ENCODE measurements at regions not wholly inside any gene's neighbourhood (a gene's known extent, or its start where the extent isn't known, plus 50 kb on each side); places are given as distances from the start of the nearest gene placed in this dataset.

DNA sequence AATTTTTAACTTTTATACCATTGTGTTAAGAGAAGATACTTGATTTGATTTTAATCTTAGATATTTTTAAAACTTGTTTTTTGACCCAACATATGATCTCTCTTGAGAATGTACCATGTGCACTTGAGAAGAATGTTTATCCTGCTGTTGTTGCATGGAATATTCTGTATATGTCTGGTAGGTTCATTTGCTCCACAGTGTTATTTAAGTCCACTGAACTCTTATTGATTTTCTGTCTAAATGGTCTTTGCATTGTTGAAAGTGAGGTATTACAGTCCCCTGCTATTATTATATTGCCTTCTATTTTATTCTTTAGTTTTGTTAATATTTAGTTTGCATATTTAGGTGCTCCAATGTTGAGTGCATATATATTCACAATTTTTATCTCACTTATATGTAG is 397.3 kb upstream of the CCDC179 start:
- no peak for DNase-seq

DNA sequence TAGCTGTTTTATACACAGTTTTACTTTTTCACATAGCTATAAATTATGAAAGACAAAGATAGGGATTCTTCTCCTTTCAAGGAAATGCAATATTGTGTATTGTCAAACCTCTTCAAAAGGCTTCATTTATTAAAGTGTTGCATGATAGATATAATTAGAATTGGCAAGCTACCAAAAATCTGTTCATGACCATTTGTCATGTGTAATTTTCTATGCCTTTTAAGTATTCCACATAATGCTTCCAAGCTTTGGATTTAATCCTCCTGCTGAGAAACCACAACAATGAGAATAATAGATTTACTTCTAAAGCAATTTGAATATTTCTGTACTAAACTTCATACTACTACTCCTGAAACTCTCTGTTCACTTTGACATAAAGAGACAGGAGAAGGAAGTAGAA is 403.2 kb upstream of the CCDC179 start:
- no peak for DNase-seq

DNA sequence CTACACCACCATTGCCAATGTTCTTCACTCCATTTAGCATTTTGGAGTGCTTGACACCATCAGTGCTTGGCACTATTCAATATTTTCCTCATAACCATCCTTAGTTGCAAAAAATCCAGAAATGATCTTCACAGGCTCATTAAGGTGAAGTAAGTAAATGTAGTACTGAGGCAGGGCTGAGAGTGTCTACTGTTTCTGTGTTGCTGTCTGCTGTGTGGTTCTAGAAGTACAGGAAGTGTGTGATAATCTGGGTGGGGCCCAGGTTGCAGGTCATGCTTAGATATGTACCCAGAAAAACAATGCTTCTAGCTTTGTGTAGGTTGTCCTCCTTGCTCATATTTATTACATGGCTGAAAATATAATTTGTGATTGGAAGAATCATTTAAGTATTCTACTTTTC is 411.8 kb upstream of the CCDC179 start:
- peak; percentile 4 for DNase-seq

DNA sequence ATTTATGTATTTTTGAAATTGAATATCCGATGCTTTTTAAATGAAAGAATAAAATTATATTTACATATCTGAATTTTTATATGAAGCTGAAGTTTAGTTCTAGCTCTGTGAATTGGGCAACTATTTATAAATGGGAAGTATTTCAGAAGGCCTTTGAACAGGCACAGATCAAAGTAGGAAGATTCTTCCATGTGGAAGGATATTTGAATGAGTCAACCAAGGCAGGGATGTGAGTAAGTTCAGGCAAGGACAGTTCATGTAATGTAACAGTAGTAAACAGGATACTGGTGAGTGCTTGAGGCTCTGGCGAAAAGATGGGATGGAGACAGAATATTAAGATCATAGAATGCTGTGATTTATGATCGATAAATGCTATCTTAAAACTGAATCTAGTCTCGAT is 417.8 kb upstream of the CCDC179 start:
- DNase-seq, result no peak

DNA sequence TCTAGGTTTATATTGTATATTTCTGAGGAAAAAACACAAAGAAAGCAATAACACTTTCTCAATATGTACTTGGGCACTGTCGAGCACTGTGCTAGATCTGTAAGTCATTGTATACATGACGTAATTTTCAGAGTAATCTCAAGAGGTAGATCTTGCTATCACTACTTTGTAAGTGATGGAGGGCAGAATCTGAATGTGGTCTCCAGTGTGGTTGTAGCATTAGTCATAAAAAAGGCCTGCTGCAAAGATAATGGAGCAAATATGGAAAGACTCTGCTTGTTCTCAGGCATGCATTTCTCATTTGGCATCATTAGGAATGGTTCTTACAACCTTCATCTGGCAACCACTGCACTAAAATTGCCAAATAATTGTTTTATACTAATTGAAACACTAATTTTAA is 419.8 kb upstream of the CCDC179 start:
- DNase-seq, result no peak

DNA sequence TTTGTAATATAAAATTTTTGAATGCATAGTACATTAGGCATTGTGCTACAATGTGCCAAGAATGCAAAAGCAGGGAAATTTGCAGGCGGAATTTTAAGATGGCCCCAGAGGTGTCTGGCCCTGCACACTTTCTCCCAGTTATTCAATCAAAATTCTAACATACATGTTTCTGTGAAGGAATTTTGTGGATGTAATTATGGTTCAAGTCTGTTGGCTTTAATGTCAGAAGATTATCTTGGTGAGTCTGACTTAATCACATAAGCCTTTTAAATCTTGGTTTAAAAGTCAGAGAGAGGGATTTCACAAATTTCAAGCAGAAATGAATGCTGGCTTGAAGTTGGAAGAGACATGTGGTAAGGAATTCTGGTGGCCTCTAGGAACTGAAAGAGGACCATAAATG is 423.4 kb upstream of the CCDC179 start:
- no peak for DNase-seq

DNA sequence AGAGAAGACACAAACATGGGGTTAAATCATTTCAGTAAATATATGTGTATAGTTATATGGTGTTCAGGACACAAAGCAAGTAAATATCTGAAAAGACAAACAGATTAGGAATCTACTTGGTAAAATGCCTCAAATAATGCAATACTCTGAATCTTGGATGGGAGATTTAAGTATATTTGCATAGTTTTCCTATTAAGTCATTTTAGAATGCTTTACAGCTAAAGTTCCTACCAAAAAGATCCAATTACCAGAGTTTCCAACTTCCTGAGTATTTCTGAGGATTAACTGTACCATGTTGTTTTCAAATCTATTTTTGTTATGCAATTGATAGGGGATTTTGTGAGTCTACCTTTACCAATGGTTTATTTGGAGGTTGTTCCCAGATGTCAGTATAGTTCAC is 424.4 kb upstream of the CCDC179 start:
- no peak for DNase-seq

DNA sequence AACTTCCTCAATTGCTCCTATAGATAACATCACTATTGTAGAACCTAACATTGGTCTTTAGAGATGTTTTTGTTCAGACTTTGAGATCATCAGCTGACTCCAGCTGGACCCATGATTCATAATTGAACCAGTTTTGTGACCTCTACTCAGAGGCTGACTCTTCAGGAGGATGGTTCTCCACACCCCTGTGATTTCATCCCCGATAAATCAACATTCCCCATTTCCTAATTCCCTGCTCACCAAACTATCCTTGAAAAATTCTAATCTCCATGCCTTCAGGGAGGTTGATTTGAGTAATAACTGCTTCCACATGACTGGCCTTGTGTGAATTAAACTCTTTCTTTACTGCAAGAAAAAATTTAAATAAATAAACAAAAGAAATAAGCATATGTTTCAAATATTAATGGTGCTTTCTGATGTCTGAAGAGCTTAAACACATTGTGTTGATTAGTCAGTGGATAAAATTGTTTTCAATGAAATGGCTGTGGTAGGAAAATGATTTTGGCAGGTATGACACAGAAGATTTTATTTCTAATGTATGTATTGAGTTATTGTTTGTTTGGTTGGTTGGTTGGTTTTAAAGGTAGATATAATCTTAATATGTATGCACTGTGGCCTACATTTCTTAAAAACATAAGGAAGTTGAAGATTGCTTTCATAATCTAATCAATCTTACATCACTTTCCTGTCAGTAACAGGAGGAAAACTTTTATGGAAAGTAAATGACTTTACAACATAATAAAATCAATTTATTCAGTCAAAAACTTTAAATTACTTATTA is 427.9 kb upstream of the CCDC179 start:
- no peak for DNase-seq

DNA sequence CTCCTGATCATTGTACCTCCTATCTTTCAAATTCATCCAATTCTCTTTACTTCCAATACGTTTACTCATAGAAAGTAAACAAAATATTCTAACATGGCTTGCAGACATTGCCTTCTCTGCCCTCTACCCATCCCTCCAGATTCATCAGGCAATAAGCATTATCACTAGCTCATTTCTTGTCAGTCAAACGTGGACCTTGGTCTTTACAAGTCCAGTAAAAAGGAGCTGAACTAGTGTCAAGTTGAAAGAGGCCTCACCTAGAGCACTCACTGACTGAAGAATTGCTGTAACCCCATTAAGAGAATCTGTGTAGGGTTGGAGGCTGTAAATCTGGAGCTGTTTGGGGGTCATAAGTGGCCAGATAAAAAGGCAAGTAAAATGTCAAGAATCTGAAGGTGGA is 435.0 kb upstream of the CCDC179 start:
- no peak for DNase-seq

DNA sequence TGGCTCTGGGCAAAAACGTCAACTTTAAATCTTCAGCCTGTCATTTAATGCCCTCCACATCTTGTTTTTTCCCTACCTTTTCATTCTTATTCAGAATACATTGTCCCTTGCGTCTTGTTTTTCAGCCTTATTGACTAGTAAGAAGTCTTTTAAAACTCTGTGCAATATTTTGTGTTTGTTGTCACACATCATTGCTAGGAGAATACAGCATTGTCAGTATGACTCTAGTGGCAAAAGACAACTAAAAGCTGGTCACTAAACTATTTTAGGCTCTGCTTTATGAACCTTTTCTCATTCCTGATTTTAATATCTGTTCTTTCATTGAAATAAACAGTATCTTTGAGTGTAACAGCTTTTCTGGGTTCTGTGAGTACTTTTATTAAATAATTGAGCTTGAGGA is 447.8 kb upstream of the CCDC179 start:
- DNase-seq, result no peak

DNA sequence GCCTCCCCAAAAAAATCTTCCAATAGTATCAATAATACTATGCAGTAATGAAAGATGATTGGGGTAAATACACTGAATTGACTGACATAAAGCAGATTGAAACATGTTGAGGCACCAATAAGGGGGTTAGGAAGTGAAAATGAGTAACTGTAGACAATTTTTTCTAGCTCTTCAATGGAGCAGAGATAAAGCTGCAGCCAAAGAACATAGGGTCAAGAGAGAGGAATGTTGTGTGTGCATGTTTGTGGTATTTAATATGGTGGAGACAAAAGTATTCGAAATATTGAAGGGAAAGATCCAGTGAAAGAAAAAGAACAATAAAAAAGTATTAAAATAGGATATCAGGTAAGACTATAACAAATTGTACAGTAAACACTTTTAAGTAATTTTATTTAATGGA is 450.0 kb upstream of the CCDC179 start:
- no peak for DNase-seq

DNA sequence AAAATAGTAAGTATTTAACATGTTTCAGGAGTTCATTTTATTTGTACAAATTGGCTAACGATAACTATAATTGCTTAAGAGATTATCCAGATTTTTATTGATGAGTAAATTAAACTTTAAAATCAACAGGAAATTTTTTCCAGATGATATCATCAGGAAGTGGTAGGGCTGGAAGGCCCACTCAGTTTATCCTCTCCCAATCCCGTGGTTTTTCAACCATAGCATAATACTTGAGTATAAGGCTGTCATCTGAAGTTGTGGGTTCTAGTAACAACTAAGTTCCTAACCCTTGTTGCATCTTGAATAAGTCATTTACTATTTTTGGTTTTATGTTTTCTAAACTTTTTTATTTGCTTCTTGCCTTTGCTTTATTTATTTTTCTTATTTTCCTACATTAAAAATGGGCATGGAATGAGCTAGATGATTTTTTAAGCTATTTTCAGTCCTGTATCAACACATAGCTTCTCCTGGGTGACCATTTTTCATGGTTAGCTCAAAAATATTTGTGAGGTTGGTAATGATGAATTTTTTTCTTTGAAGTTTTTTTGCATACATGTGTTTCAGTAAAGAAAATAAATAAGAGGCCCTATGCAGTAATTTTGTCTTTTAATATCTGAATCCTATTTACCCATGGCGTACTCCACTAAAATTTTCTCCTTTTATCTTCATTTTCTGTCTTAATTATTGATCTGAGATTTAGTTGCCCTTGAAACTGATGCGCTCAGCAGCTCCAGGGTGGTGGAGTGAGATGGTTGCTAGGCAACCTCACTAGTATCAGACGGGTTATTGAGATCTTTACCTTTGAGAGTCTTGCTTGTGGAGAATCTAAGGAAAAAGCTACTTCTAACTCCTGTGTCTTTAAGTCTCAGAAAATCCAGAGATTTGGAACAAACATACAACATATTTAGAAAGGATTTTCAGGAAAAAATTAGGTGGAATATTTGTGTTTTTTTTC is 452.0 kb upstream of the CCDC179 start:
- DNase-seq, result no peak

DNA sequence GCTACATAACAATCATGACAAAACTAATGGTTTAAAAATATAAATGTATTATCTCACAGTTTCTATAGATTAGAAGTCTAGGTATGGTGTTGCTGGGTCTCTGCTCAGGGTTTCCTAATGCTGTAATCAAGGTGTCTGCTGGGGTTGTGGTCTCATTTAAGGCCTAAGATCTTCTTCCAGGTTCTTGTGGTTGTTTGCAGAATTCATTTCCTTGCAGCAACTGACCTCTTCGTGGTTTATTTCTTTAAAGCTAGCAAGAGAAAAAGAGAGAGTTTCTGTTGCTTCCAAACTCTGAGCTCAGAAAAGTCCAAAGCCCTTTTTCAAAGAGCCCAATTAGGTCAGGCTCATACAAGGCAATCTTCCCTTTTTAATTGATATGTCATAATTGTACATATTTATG is 452.7 kb upstream of the CCDC179 start:
- DNase-seq, result no peak

DNA sequence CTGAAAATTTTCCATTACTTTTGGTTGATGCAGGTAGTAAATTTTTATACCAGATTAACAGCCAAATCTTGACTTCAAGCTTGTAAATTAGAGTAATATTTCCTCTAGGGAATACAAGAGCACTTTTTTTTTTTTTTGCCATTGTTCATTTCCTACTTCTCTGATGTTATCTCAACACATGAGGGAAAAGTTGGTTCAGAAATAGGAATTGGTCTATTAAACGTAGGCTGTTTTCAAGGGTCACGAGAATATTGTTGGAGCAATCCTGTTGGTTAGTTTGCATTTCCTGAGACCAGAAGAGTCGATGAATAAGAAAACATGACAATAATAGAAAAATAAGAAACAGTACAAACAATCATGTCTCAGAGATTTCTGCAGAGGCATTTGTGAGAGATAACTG is 453.9 kb upstream of the CCDC179 start:
- no peak for DNase-seq

DNA sequence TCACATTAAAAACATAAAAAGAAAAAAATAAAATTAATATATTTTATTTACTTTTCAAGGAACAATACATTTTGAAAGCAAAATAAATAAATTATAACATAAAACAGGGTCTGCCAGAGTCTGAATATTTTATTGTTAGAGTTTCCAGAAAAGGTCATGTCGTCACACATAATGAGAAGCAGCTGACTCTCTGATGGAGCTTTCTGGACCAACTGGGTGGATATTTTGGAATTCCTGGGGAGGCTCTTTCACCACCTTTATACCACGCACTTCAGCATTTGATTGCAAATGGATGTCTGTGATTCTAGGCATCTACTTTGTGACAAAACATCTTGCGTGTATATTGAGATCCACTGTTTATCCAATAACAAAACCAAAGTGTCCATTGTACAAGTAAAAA is 455.0 kb upstream of the CCDC179 start:
- DNase-seq, result no peak

DNA sequence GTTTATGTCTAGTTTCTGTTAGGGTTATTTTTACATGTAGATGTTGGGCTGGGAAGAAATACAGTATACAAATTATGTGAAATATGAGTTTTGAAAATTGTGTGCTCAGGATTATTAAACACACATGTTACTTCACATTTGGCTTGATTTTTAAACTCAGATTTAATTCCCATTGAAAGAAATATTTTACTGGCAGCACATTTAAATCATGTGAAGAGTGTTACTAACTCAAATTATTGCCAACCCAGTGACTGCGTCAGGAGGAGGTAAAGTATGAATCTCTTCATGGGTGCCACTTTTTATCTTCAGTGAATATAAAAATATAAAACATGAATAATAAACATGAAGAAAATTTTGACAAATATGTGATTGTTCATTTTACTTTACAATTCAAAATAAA is 457.5 kb upstream of the CCDC179 start:
- no peak for DNase-seq

DNA sequence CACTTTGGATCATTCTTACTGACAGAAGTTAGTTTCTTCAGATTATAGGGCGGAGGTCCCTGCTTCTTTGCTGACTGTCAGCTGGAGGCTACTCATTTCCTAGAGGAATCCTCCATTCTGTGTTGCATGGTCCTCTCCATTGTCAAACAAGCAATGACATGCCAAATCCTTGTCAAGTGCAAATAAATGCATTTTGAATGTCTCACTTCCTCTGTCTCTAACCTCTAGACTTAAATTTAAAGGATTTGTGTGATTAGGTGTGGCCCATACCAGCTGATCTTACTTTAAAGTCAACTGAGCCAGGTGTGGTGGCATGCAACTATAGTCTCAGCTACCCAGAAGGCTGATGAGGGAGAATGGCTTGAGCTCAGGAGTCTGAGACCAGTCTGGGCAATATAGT is 458.4 kb upstream of the CCDC179 start:
- no peak for DNase-seq

DNA sequence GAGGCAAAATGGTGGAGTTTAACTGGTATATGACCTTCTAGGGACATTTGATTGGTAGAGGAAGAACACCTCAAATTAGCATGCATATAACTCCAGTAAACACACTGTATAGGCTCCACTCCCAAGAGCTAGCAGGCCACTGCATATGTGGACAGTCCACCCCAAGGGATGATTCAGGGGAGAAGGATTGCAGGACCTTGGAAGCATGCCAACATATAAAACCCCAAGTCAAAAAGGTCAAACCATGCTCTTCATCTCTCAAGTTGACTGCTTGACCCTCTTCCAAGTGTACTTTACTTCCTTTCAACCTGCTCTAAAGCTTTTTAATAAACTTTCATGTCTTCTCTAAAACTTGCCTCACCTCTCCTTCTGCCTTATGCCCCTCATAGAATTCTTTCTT is 459.9 kb upstream of the CCDC179 start:
- DNase-seq, result no peak

DNA sequence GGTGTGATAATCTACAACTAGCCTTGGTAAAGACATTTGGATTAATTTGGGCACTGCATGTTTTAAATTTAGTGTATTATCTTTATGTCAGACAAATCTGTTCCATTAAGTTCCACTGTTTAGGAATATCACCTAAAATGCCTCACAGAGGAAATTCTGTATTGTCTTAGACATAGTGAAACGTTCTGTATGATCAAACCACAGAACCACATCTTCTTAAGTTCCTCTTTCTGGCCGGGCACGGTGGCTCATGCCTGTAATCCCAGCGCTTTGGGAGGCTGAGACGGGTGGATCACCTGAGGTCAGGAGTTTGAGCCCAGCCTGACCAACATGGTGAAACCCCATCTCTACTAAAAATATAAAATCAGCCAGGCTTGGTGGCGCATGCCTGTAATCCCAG is 475.3 kb upstream of the CCDC179 start:
- DNase-seq, result peak; percentile 62

DNA sequence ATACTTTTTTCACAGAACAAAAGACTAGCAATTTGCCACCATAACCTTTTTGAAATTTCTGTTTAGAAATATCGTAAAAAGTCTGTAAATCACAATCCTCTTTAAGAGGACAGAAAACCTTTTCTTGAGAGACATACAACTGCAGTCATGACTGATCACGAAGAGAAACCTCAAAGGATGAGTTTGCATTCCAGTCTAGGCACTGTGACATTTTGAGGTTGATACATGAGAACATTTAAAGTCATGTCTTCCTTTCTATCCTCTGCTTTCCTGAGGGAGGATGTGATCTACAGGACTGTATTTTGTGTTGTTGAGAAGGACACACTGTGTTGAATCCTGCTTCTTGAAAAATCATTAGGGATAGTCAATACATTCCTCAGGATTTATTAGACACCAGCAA is 476.7 kb upstream of the CCDC179 start:
- peak; percentile 3 for DNase-seq

DNA sequence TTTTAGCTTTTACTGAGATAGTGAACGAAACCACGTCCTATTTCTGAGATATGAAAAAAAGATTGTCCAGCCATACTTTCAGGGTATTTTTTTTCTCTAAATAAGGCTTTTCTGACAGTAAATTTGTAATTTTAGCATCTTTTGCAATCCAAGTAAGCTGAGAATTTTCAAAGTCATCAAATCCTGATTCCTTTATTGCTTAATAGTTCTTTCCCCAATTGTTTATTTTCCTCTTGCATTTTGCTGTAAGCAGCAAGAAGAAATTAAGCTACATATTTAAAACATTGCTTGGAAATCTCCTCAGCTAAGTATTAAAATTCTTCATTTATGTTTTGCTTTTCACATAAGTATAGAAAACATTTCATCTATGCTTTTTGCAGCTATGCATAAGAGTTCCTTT is 493.3 kb upstream of the CCDC179 start:
- DNase-seq, result no peak

DNA sequence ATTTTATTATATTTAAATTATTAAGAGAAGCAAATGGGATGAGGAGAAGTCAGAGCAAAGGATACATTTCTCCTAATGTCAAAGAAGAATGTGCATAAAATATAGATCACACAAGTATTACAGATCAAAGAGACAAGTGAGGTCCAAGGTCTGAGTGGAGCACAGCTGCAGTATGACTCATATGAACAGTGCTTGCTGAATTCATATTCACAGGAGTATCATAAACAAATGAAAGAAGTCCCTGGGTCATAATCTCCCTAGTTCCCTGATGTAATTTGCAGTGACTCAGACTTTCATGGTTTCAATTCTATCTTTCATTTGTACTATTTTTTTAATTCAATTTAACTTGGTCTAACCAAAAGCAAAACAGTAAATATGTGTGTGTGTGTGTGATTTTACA is 499.0 kb upstream of the CCDC179 start:
- no peak for DNase-seq

DNA sequence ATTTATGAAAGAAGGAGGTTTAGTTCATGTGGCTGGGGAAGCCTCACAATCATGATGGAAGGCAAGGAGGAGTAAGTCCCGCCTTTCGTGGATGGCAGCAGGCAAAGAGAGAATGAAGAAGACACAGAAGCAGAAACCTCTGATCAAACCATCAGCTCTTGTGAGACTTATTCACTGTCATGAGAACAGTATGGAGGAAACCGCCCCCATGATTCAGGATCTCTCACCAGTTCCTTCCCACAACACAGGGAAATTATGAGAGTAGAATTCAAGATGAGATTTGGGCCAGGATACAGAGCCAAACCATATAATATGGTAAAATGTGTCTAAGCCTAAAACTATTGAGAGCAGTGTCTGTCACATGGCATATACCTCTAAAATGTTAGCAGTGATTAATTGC is 503.8 kb upstream of the CCDC179 start:
- DNase-seq, result no peak

DNA sequence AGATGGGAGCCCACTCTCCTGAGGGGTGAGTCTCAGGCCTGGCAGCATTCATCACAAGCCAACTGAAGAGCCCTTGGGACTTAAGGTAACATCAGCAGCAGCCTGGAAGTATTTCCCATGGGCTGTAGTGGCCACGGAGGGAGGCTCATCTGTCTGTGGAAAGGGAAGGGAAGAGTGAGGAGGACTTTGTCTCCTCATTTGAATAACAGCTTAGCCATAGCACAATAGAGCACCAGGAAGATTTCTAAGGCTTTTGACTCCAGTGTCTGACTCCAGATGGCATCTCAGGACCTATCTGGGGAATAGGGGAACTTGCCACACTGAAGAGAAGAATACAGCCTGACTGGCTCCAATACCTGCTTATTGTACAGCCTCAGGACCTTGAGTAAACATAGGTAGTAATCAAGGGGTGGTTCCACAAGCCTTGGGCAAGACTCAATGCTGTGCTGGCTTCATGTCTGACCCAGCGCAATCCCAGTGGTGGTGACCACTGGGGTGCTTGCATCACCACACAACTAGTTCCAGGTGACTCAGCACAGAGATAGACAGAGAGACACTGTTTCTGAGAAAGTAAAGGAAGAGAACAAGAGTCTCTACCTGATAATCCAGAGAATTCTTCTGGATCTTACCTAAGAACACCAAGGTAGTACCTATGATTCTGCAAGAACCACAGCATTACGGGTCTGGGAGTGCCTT is 510.5 kb upstream of the CCDC179 start:
- DNase-seq, result no peak

All from hematopoietic multipotent progenitor cell treated with erythropoietin and hydrocortisone succinate and interleukin-3 and kit ligand, for 4 days (in vitro differentiated cells).